Ectodermal cell (in vitro differentiated cells): ENCODE measurements at regions not wholly inside any gene's neighbourhood (a gene's known extent, or its start where the extent isn't known, plus 50 kb on each side); places are given as distances from the start of the nearest gene placed in this dataset.

Source experiments
- H3K27ac ChIP-seq: 2 replicates; pipeline ENCODE4 v1.7.0; 2013; ENCODE audit warnings: mild to moderate bottlenecking, low read depth, low read length; ENCODE audit not compliant: insufficient read depth, poor library complexity, severe bottlenecking
- H3K27me3 ChIP-seq: 2 replicates; pipeline ENCODE4 v1.7.0; 2013; ENCODE audit warnings: mild to moderate bottlenecking, low read length; ENCODE audit not compliant: insufficient read depth, control insufficient read depth, poor library complexity, severe bottlenecking
- H3K36me3 ChIP-seq: one replicate; pipeline ENCODE4 v1.7.0; 2013; ENCODE audit warnings: low read length; ENCODE audit not compliant: control insufficient read depth, insufficient read depth
- H3K4me1 ChIP-seq: one replicate; pipeline ENCODE4 v1.7.0; 2013; ENCODE audit warnings: low read length; ENCODE audit not compliant: control insufficient read depth, insufficient read depth
- H3K4me3 ChIP-seq: 2 replicates; pipeline ENCODE4 v1.7.0; 2013; ENCODE audit warnings: low read depth, low read length, control low read depth; ENCODE audit not compliant: insufficient read depth
- H3K9me3 ChIP-seq: 2 replicates; pipeline ENCODE4 v1.7.0; 2013; ENCODE audit warnings: mild to moderate bottlenecking, low read length, moderate library complexity; ENCODE audit not compliant: control insufficient read depth
- WGBS, 2 experiments: methylation state at CpG; one replicate each; pipeline ENCODE4 v1.1.7; 2013; ENCODE audit warnings: missing lambda C conversion rate in 2 of 2; 5-methylcytosine and 5-hydroxymethylcytosine counted together

DNA sequence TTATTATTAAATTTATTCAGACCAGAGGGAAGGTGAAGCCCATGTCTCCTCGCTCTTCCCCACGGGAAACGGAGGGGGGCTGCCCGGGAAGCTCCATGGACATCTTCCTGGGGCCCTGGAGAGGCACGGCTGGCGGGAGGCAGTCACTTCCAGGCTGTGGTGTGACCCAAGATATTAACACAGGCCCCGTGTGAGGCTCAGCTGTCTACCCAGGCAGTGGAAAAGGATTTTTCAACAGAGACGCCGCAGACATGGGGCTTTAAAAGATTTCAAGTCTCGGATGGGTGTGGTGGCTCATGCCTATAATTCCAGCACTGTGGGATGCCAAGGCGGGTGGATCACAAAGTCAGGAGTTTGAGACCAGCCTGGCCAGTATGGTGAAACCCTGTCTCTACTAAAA, 117.9 kb downstream of the ERMARD start:
- H3K4me3 ChIP-seq = no peak overlapping the region
- H3K36me3 ChIP-seq = no peaks in the 10 kb centered on the region
- no peaks in the 10 kb centered on the region for H3K27me3 ChIP-seq
- no peak overlapping the region for H3K27ac ChIP-seq
- no peaks in the 10 kb centered on the region for H3K4me1 ChIP-seq
- no peaks in the 10 kb centered on the region for H3K9me3 ChIP-seq
- 91 to 94% methylated on average over 11 of the region's 11 CpGs for WGBS, 2 experiments

DNA sequence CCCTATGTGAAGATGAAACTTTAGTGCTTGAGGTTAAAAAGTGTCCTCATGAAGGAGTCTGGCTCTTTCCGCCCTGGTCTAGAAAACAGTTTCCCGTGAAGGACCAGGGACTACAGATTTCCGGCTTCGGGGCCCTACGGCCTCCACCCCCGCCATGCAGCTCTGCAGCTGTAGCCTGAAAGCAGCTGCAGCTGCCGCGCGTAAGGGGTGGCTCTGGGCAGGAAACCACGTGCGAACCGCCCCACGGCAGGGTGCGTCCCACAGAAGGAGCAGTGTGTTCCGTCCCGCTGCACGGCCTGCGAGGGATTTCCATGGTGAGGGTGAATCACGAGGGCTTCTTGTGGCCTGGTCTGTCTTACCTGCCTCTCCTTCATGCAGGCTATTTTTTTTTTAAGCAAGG, 117.0 kb downstream of the ERMARD start:
- H3K36me3 ChIP-seq = no peaks in the 10 kb centered on the region
- 88 to 89% methylated on average over 19 of the region's 19 CpGs for WGBS, 2 experiments

DNA sequence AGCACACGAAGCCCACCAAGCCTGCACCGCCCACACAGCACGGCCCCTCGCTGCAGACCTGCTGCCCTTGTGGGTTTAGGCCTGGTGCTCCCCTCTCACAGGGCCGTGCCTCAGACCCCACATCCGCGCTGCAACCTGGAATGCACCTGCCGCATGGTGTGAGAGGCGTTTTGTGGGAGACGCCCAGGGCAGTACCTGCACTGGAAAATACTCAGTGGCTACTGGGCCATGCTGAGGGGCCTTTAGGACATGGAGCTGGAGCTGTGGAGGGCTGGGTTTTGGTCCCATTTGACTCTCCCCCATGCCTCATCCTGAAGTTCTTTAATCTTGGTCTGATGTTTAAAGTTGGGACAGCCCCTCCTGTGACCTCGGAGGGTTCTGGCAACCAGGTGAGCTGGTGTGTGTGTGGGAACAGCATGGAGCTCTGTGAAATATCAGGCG, 116.3 kb downstream of the ERMARD start:
- no peak overlapping the region for H3K4me3 ChIP-seq
- no peaks in the 10 kb centered on the region for H3K9me3 ChIP-seq
- H3K36me3 ChIP-seq = no peaks in the 10 kb centered on the region
- no peaks in the 10 kb centered on the region for H3K27me3 ChIP-seq
- H3K4me1 ChIP-seq = no peaks in the 10 kb centered on the region
- WGBS, 2 experiments = 94 to 95% methylated on average over 12 of the region's 12 CpGs
- no peak overlapping the region for H3K27ac ChIP-seq

More for the DNA sequence above, 117.0 kb downstream of the ERMARD start:
- Histone ChIP-seq H3K4me1 (no peaks in the 10 kb centered on the region), H3K27me3 (no peaks in the 10 kb centered on the region), H3K9me3 (no peaks in the 10 kb centered on the region), H3K27ac (no peak overlapping the region), H3K4me3 (no peak overlapping the region)

DNA sequence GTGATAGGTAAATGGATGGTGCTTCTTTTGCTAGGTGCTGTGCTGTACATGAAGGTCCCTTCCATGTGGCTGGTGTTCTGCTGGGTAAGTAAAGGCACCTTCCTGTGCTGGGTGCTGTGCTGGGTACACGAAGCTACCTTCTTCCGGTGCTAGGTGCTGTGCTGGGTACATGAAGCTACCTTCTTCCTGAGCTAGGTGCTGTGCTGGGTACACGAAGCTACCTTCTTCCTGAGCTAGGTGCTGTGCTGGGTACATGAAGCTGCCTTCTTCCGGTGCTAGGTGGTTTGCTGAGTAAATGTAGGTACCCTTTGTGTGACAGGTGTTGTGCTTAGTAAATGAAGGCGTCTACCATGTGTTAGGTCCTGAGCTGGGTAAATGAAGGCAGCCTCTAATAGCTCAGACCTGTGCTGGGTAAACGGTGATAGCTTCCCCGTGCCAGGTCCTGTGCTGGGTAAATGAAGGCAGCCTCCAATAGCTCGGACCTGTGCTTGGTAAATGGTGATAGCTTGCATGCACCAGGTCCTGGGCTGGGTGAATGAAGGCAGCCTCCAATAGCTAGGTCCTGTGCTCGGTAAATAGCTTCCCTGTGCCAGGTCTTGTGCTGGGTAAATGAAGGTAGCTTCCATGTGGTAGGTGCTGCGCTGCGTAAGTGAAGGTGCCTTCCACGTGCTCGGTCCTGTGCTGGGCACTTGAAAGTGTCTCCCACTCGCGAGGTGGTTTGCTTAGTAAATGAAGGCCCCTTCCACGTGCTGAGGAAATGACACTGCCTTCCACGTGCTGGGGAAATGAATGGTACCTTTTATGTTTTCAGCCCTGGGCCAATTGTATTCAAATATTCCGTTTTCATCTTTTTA, 115.5 kb downstream of the ERMARD start:
- Histone ChIP-seq H3K36me3 (no peaks in the 10 kb centered on the region), H3K9me3 (no peaks in the 10 kb centered on the region), H3K27ac (no peak overlapping the region), H3K27me3 (no peaks in the 10 kb centered on the region), H3K4me1 (no peaks in the 10 kb centered on the region), H3K4me3 (no peak overlapping the region)
- WGBS, 2 experiments = 92 to 94% methylated on average over 18 of the region's 18 CpGs

DNA sequence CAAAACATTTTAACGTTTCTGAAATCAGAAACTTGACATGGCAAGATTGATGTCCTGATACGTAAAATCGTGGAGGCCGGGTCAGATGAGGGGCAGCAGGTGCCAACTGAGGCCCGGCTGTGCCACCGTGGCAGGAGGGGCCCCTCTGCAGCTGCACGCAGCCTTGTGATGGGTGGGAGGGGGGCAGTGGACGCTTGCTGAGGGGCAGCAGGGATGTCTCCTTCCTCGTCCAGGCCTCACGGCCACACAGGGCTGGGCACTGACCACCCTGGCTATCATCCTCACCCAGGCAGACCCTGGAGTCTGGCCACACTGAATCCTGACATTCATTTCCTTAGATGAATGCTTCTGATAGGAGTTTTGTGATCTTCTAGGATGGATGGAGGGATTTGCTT, 114.7 kb downstream of the ERMARD start:
- H3K27ac ChIP-seq = no peak overlapping the region
- 90 to 91% methylated on average over 10 of the region's 10 CpGs for WGBS, 2 experiments
- no peaks in the 10 kb centered on the region for H3K27me3 ChIP-seq
- no peaks in the 10 kb centered on the region for H3K9me3 ChIP-seq
- H3K36me3 ChIP-seq = no peaks in the 10 kb centered on the region
- H3K4me3 ChIP-seq = no peak overlapping the region
- H3K4me1 ChIP-seq = no peaks in the 10 kb centered on the region

DNA sequence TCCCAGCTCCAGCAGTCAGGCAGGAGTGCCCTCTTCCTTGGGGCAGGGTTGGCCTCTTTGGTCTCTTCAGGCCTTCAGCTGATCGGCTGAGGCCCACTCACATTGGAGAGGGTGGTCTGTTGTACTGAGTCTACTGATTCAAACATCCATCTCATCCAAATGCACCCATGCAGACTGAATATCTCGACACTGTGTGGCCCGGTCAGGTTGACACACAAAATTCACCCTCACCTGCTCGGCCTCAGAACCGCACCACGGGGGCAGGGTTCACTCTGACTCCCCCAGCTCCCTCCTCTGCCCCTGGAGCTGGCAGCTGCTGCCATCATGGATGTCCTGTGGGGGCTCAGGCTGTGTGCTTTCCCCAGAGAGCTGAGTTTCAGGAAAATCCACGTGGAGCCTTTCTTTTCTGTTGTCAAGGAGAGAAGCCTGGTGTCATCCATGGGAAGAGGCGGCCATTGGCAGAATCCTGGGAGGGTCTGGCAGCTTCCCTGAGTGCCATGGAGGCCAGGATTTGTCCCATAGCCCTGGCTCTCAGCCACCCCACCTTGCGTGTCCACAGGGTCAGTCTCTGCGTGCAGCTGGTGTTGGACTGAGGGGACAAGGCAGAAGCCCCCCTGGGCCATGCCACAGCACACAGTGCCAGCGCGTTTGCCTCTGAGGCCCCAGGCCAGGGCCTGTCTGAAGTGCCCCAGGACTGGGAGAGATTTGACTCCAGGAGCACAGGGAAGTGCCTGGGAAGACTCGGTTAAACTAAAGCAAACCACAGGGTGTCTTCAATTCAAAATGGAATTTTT, 114.1 kb downstream of the ERMARD start:
- WGBS, 2 experiments = 90 to 91% methylated on average over 13 of the region's 13 CpGs
- no peak overlapping the region for H3K27ac ChIP-seq
- H3K36me3 ChIP-seq = no peaks in the 10 kb centered on the region
- H3K9me3 ChIP-seq = no peaks in the 10 kb centered on the region
- no peaks in the 10 kb centered on the region for H3K4me1 ChIP-seq
- H3K27me3 ChIP-seq = no peaks in the 10 kb centered on the region
- H3K4me3 ChIP-seq = no peak overlapping the region

DNA sequence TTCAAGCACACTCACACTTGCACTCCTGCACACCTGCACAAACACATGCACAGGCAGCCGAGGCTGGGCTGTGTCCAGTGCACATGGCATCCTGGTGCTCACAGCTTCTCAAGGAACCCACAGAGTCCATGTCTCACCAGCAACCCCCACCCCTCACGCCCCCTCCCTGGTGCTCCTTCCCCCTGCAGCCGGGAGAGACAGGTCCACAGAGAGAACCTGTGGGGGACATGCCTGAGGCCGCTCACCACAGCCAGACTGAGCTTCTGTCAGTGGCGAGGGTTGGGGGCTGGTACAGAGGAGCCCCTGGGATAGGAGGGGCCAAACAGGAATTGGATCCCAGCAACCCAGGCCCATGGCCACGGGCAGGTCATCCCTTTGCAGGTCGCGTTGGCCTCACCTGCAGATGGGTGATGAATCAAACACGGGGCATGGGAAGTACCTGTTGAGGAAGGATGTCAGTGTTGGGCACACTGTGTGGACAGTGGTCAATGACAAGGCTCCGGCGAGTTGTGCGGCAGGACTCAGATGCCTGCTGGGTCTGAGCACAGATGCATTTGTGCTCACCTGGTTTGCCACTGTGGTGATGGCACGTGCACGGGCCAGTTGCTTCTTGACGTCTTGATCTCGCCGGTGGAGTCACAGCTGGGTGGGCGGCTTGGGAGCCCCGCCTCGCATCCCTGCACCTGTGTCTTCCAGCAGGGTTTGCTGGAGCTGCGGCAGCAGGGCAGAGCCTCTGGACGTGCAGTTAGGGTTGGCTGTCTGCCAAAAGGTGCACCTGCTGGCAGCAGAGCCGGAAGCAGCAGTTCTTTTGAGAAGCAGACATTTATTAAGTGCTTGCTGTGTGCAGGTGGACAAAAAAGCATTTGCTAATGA, 113.0 kb downstream of the ERMARD start:
- Histone ChIP-seq H3K4me3 (no peak overlapping the region), H3K27ac (no peak overlapping the region)
- 91 to 93% methylated on average over 22 to 23 of the region's 23 CpGs for WGBS, 2 experiments

DNA sequence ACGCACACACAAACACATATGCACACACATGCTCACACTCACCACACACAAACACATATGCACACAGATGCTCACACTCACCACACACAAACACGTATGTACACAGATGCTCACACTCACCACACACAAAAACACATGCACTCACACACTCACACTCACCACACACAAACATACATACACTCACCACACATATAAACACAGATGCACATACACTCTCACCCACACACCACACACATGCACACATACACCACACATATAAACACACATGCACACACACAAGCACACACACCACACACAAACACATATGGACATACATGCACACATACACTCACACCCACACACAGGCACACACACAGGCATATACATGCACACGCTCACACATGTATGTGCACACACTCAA, 112.3 kb downstream of the ERMARD start:
- Histone ChIP-seq H3K27ac (no peak overlapping the region), H3K4me1 (no peaks in the 10 kb centered on the region), H3K36me3 (no peaks in the 10 kb centered on the region), H3K9me3 (no peaks in the 10 kb centered on the region), H3K4me3 (no peak overlapping the region), H3K27me3 (no peaks in the 10 kb centered on the region)
- 90 to 91% methylated on average over 3 of the region's 3 CpGs for WGBS, 2 experiments

More for the DNA sequence above, 113.0 kb downstream of the ERMARD start:
- H3K27me3 ChIP-seq = no peaks in the 10 kb centered on the region
- H3K9me3 ChIP-seq = no peaks in the 10 kb centered on the region
- no peaks in the 10 kb centered on the region for H3K4me1 ChIP-seq
- H3K36me3 ChIP-seq = no peaks in the 10 kb centered on the region

DNA sequence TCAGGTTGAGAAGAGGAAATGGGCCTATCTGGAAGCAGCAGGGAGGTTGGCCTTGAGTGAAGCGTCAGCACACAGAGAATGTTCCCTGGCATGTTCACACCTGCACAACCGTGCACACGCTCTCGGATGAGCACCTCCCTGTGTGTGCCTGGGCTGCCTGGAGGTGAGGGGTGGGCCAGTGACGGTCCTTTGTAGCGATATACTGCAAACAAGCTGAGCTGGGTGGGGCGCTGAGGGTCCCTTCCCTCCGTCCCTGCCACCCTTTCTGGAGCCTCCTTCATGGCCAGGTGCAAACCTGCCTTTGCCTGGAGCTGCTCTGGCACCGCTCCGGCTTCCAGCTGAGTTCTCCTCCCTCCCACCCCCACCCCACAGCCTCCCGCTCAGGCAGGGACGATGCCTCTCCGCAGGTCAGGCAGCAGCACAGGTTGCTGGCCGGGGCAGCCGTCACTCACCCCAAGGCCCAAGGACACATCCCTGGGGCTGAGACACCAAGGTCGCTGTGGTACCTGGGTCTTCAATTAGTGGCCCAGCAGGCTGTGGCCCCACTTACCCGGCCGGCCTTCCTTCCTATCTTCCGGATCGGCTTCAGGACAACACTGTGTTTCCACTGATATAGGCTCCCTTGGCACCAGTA, 111.6 kb downstream of the ERMARD start:
- WGBS, 2 experiments = 85 to 86% methylated on average over 20 of the region's 20 CpGs
- H3K9me3 ChIP-seq = no peaks in the 10 kb centered on the region

More for the DNA sequence above, 111.6 kb downstream of the ERMARD start:
- H3K36me3 ChIP-seq = no peaks in the 10 kb centered on the region
- H3K4me1 ChIP-seq = no peaks in the 10 kb centered on the region
- no peak overlapping the region for H3K27ac ChIP-seq
- H3K27me3 ChIP-seq = no peaks in the 10 kb centered on the region
- no peak overlapping the region for H3K4me3 ChIP-seq
